Keratinocyte (primary cell): ENCODE measurements at regions not wholly inside any gene's neighbourhood (a gene's known extent, or its start where the extent isn't known, plus 50 kb on each side); places are given as distances from the start of the nearest gene placed in this dataset.

Experiments used
- DNase-seq: peaks from one replicate; pipeline ENCODE4 v3.0.0-alpha.2; 2011; ENCODE audit warnings: low read depth, missing footprints, low spot score
- FAIRE-seq: peaks from 2 replicates; lab custom pipeline; 2011; peaks lifted over from hg19 to GRCh38; lab: Jason Lieb, UNC
- H2AFZ ChIP-seq: 2 replicates; pipeline ENCODE4 v1.6.0; 2012; ENCODE audit warnings: low read length, control low read depth, inconsistent platforms; ENCODE audit not compliant: control insufficient read depth
- H3K27ac ChIP-seq: 2 replicates; pipeline ENCODE4 v1.5.1; 2011; ENCODE audit warnings: low read length; ENCODE audit not compliant: control insufficient read depth, insufficient read depth
- H3K27me3 ChIP-seq: 3 replicates; pipeline ENCODE4 v1.6.0; 2011; ENCODE audit warnings: low read length; ENCODE audit not compliant: control insufficient read depth, insufficient read depth; ENCODE audit errors: extremely low read depth
- H3K36me3 ChIP-seq, 2 experiments: 2 replicates in 1 of 2; 3 replicates in 1 of 2; pipeline ENCODE4 v1.5.1; 2011; ENCODE audit warnings: low read length in 2 of 2, mild to moderate bottlenecking in 1 of 2; ENCODE audit not compliant: control insufficient read depth in 2 of 2, insufficient read depth in 2 of 2; ENCODE audit errors: extremely low read depth in 1 of 2
- H3K4me1 ChIP-seq: 3 replicates; pipeline ENCODE4 v1.5.1; 2011; ENCODE audit warnings: low read length; ENCODE audit not compliant: control insufficient read depth, insufficient read depth; ENCODE audit errors: extremely low read depth
- H3K4me2 ChIP-seq: 3 replicates; pipeline ENCODE4 v1.6.0; 2011; ENCODE audit warnings: low read depth, low read length; ENCODE audit not compliant: control insufficient read depth, insufficient read depth; ENCODE audit errors: extremely low read depth
- H3K4me3 ChIP-seq, 3 experiments: fragments of 200-600 bp in 1 of 3; sonication (generic) in 1 of 3; 2 replicates in 2 of 3; 3 replicates in 1 of 3; pipeline ENCODE4 v1.5.1; 2011 to 2016; ENCODE audit warnings: low read length in 3 of 3, mild to moderate bottlenecking in 3 of 3, control low read depth in 2 of 3, inconsistent platforms in 1 of 3, low read depth in 1 of 3, mixed read lengths in 1 of 3, mixed run types in 1 of 3, moderate library complexity in 1 of 3; ENCODE audit not compliant: control insufficient read depth in 2 of 3, insufficient read depth in 2 of 3; ENCODE audit errors: extremely low read depth in 1 of 3
- H3K79me2 ChIP-seq: 2 replicates; pipeline ENCODE4 v1.6.0; 2012; ENCODE audit warnings: low read length; ENCODE audit not compliant: control insufficient read depth, insufficient read depth
- H3K9ac ChIP-seq: 3 replicates; pipeline ENCODE4 v1.6.0; 2011; ENCODE audit warnings: low read length; ENCODE audit not compliant: control insufficient read depth, insufficient read depth; ENCODE audit errors: extremely low read depth
- H3K9me1 ChIP-seq: 3 replicates; pipeline ENCODE4 v1.6.0; 2011; ENCODE audit warnings: low read length; ENCODE audit not compliant: control insufficient read depth, insufficient read depth; ENCODE audit errors: extremely low read depth
- H3K9me3 ChIP-seq: 2 replicates; pipeline ENCODE4 v1.5.1; 2012; ENCODE audit warnings: low read depth, low read length; ENCODE audit not compliant: control insufficient read depth
- H4K20me1 ChIP-seq: 3 replicates; pipeline ENCODE4 v1.6.0; 2011; ENCODE audit warnings: low read length; ENCODE audit not compliant: control insufficient read depth, insufficient read depth; ENCODE audit errors: extremely low read depth
- CTCF ChIP-seq, 3 experiments: IDR thresholded peaks in 1 of 3; conservative IDR thresholded peaks in 1 of 3; optimal IDR thresholded peaks in 1 of 3; 2 replicates in 2 of 3; 3 replicates in 1 of 3; pipeline versions ENCODE3 to v1.5.1; 2011; ENCODE audit warnings: low read length in 3 of 3, mild to moderate bottlenecking in 3 of 3, moderate library complexity in 2 of 3, control low read depth in 1 of 3, inconsistent platforms in 1 of 3; ENCODE audit not compliant: insufficient read depth in 2 of 3; ENCODE audit errors: extremely low read depth in 1 of 3
- EZH2 ChIP-seq: IDR thresholded peaks from one replicate; pipeline ENCODE4 v1.6.1; 2012; ENCODE audit warnings: inconsistent platforms, mild to moderate bottlenecking, low read length, moderate library complexity
- dilution Hi-C: fragments of 300-500 bp; cut with MboI; formaldehyde crosslinking; loops from one replicate; pipeline ENCODE4 v1.7.0; 2020; ENCODE audit warnings: low sequenced_read_pairs; ENCODE audit not compliant: extremely low pct_ligation_motif_present

- dilution Hi-C loops, result no loop called here
- no peak overlapping the region for H2AFZ ChIP-seq
These were observed 54.0 kb upstream of the CNOT6 start for GRCh38 chr5:180439911-180440769.

DNA sequence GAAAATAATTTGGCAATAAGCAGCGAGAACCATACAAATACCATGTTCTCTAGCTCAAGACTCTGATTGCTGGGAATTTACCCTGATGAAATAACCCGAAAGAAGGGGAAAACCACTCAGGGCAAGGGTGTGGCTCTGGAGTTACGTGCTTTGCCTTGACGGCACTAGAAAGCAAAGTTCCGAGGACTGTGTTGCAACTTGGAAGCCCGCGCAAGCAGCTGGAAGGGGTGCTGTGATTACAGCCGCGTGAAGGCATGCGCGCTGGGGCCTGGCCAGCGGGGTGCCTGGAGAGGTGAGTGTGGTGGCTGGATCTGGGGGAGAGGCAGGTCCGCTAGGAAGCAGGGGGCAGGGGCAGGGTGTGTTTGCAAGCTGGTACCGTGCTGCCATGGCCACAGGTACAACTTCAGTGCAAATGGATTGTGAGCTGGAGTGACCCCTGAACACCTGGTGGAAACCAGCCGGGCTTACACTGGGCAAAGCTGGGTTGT lies 52.6 kb upstream of the CNOT6 start:
- Histone ChIP-seq H3K4me1 (no peaks in the 10 kb centered on the region), H3K4me3 (no peak overlapping the region), H3K9me1 (no peaks in the 10 kb centered on the region), H3K79me2 (no peaks in the 10 kb centered on the region), H4K20me1 (no peaks in the 10 kb centered on the region), H3K9me3 (no peaks in the 10 kb centered on the region), H3K4me2 (no peak overlapping the region), H3K36me3 (no peaks in the 10 kb centered on the region), H3K27me3 (peaks cover 10% of the 10 kb centered on the region), H3K9ac (no peak overlapping the region), H3K27ac (no peak overlapping the region), H2AFZ (no peak overlapping the region)
- no peak for FAIRE-seq
- no peak for DNase-seq
- TF ChIP-seq CTCF (optimal IDR thresholded peaks at IDR 0.05 in 1 of 3, IDR thresholded peaks at IDR 0.05 in 1 of 3, conservative IDR thresholded peaks at IDR 0.05 in 1 of 3; ENCODE audit: extremely low read depth in 1 of 3, insufficient read depth in 2 of 3, low read length in 3 of 3) (no peak), EZH2 (no peak)
- dilution Hi-C loops, result no loop called here

More at GRCh38 chr5:180439911-180440769, 54.0 kb upstream of the CNOT6 start:
- TF ChIP-seq CTCF (optimal IDR thresholded peaks at IDR 0.05 in 1 of 3, IDR thresholded peaks at IDR 0.05 in 1 of 3, conservative IDR thresholded peaks at IDR 0.05 in 1 of 3; ENCODE audit: extremely low read depth in 1 of 3, insufficient read depth in 2 of 3, low read length in 3 of 3), result no peak
- TF ChIP-seq EZH2, result no peak
- no peak overlapping the region for H3K27ac ChIP-seq
- no peaks in the 10 kb centered on the region for H3K79me2 ChIP-seq
- DNase-seq (no peak), FAIRE-seq (no peak)
- H3K27me3 ChIP-seq, result peaks cover 10% of the 10 kb centered on the region
- no peaks in the 10 kb centered on the region for H3K36me3 ChIP-seq
- H3K4me1 ChIP-seq, result no peaks in the 10 kb centered on the region
- H3K9me1 ChIP-seq, result no peaks in the 10 kb centered on the region
- no peak overlapping the region for H3K9ac ChIP-seq
- peak overlapping the region; percentile 25 for H3K4me2 ChIP-seq
- peaks cover 1% of the 10 kb centered on the region for H3K9me3 ChIP-seq
- H4K20me1 ChIP-seq, result no peaks in the 10 kb centered on the region
- H3K4me3 ChIP-seq, result no peak overlapping the region
